ENCODE measurements at regions not wholly inside any gene's neighbourhood (a gene's known extent, or its start where the extent isn't known, plus 50 kb on each side); places are given as distances from the start of the nearest gene placed in this dataset.

- TF ChIP-seq CTCF (IDR thresholded peaks at IDR 0.05; ENCODE audit: low read length) (no peak), EZH2 (IDR thresholded peaks at IDR 0.05; ENCODE audit: borderline replicate concordance, low read length) (no peak)
These were observed 89.6 kb upstream of the HS3ST5 start for GRCh38 chr6:114432400-114432799.

All from OCI-LY1 (cell line).